Liver (tissue), 3 donors: ENCODE measurements at regions not wholly inside any gene's neighbourhood (a gene's known extent, or its start where the extent isn't known, plus 50 kb on each side); places are given as distances from the start of the nearest gene placed in this dataset.

Source experiments
- EGR1 ChIP-seq, 2 donors: IDR thresholded peaks; 2 replicates each; pipeline ENCODE4 v1.6.1; 2016 to 2018; ENCODE audit warnings: antibody characterized with exemption in 2 of 2, low read depth in 2 of 2
- GABPA ChIP-seq, 2 donors: IDR thresholded peaks in 1 of 2; conservative IDR thresholded peaks in 1 of 2; 2 replicates each; pipeline ENCODE4 v1.6.1; 2016; ENCODE audit warnings: antibody characterized with exemption in 2 of 2, mild to moderate bottlenecking in 1 of 2, moderate library complexity in 1 of 2
- HNF4A ChIP-seq, 2 donors: conservative IDR thresholded peaks; 2 replicates each; pipeline ENCODE4 v1.6.1; 2016; ENCODE audit warnings: antibody characterized with exemption in 2 of 2, mild to moderate bottlenecking in 2 of 2
- NR2F2 ChIP-seq: IDR thresholded peaks from 2 replicates; pipeline ENCODE4 v1.6.1; 2016; ENCODE audit warnings: antibody characterized with exemption
- RAD21 ChIP-seq, 2 donors: IDR thresholded peaks; 2 replicates each; pipeline ENCODE4 v1.6.1; 2016; ENCODE audit warnings: antibody characterized with exemption in 2 of 2, mild to moderate bottlenecking in 2 of 2
- RXRA ChIP-seq, 2 donors: IDR thresholded peaks; 2 replicates each; pipeline ENCODE4 v1.6.1; 2017 to 2018; ENCODE audit warnings: antibody characterized with exemption in 2 of 2, mild to moderate bottlenecking in 1 of 2
- YY1 ChIP-seq: IDR thresholded peaks from 2 replicates; pipeline ENCODE4 v1.6.1; 2016; ENCODE audit warnings: antibody characterized with exemption, mild to moderate bottlenecking
- TF ChIP-seq, protein P1 (sequence below): IDR thresholded peaks from 2 replicates; pipeline ENCODE4 v1.6.1; 2016; ENCODE audit warnings: antibody characterized with exemption
- TF ChIP-seq, protein P2 (sequence below): IDR thresholded peaks from 2 replicates; pipeline ENCODE4 v1.6.1; 2016; ENCODE audit warnings: antibody characterized with exemption
- TF ChIP-seq, protein P3 (sequence below): IDR thresholded peaks from 2 replicates; pipeline ENCODE4 v1.6.1; 2016; ENCODE audit warnings: antibody characterized with exemption, mild to moderate bottlenecking
- TF ChIP-seq, protein P4 (sequence below): fragments of 150-350 bp; IDR thresholded peaks from 2 replicates; pipeline ENCODE4 v1.5.1; 2017; ENCODE audit warnings: improper control_type of control experiment, low read depth, low read length; ENCODE audit not compliant: missing input control
- donor health status: healthy.
- donor health status: healthy.

DNA sequence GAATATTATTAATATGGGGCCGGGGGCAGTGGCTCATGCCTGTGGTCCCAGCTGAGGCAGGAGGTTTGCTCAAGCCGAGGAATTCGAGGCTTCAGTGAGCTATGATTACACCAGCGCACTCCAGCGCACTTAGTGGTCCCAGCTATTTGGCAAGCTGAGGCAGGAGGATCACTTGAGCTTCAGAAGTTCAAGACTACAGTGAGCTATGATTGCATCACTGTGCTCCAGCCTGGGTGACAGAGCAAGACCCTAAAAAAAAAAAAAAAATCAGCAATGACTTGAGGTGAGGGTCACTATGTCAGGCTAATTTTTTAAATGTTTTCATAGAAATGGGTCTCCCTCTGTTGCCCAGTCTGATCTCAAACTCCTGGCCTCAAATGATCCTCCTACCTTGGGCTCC is 243.4 kb downstream of the RBM19 start:
- TF ChIP-seq, protein P1, sequence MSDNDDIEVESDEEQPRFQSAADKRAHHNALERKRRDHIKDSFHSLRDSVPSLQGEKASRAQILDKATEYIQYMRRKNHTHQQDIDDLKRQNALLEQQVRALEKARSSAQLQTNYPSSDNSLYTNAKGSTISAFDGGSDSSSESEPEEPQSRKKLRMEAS: no peak
- TF ChIP-seq, protein P2, sequence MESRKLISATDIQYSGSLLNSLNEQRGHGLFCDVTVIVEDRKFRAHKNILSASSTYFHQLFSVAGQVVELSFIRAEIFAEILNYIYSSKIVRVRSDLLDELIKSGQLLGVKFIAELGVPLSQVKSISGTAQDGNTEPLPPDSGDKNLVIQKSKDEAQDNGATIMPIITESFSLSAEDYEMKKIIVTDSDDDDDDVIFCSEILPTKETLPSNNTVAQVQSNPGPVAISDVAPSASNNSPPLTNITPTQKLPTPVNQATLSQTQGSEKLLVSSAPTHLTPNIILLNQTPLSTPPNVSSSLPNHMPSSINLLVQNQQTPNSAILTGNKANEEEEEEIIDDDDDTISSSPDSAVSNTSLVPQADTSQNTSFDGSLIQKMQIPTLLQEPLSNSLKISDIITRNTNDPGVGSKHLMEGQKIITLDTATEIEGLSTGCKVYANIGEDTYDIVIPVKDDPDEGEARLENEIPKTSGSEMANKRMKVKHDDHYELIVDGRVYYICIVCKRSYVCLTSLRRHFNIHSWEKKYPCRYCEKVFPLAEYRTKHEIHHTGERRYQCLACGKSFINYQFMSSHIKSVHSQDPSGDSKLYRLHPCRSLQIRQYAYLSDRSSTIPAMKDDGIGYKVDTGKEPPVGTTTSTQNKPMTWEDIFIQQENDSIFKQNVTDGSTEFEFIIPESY: no peak
- TF ChIP-seq GABPA (IDR thresholded peaks at IDR 0.05 in 1 of 2, conservative IDR thresholded peaks at IDR 0.05 in 1 of 2) (no peak), NR2F2 (no peak), HNF4A (conservative IDR thresholded peaks at IDR 0.05) (no peak), EGR1 (IDR thresholded peaks at IDR 0.05; ENCODE audit: low read depth in 2 of 2) (no peak), RAD21 (IDR thresholded peaks at IDR 0.05) (no peak), RXRA (IDR thresholded peaks at IDR 0.05) (no peak), YY1 (no peak)
- TF ChIP-seq, protein P3, sequence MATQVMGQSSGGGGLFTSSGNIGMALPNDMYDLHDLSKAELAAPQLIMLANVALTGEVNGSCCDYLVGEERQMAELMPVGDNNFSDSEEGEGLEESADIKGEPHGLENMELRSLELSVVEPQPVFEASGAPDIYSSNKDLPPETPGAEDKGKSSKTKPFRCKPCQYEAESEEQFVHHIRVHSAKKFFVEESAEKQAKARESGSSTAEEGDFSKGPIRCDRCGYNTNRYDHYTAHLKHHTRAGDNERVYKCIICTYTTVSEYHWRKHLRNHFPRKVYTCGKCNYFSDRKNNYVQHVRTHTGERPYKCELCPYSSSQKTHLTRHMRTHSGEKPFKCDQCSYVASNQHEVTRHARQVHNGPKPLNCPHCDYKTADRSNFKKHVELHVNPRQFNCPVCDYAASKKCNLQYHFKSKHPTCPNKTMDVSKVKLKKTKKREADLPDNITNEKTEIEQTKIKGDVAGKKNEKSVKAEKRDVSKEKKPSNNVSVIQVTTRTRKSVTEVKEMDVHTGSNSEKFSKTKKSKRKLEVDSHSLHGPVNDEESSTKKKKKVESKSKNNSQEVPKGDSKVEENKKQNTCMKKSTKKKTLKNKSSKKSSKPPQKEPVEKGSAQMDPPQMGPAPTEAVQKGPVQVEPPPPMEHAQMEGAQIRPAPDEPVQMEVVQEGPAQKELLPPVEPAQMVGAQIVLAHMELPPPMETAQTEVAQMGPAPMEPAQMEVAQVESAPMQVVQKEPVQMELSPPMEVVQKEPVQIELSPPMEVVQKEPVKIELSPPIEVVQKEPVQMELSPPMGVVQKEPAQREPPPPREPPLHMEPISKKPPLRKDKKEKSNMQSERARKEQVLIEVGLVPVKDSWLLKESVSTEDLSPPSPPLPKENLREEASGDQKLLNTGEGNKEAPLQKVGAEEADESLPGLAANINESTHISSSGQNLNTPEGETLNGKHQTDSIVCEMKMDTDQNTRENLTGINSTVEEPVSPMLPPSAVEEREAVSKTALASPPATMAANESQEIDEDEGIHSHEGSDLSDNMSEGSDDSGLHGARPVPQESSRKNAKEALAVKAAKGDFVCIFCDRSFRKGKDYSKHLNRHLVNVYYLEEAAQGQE: no peak
- TF ChIP-seq, protein P4, sequence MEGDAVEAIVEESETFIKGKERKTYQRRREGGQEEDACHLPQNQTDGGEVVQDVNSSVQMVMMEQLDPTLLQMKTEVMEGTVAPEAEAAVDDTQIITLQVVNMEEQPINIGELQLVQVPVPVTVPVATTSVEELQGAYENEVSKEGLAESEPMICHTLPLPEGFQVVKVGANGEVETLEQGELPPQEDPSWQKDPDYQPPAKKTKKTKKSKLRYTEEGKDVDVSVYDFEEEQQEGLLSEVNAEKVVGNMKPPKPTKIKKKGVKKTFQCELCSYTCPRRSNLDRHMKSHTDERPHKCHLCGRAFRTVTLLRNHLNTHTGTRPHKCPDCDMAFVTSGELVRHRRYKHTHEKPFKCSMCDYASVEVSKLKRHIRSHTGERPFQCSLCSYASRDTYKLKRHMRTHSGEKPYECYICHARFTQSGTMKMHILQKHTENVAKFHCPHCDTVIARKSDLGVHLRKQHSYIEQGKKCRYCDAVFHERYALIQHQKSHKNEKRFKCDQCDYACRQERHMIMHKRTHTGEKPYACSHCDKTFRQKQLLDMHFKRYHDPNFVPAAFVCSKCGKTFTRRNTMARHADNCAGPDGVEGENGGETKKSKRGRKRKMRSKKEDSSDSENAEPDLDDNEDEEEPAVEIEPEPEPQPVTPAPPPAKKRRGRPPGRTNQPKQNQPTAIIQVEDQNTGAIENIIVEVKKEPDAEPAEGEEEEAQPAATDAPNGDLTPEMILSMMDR: no peak
